ENCODE measurements at regions not wholly inside any gene's neighbourhood (a gene's known extent, or its start where the extent isn't known, plus 50 kb on each side); places are given as distances from the start of the nearest gene placed in this dataset.
"Not testable (repeated sequence)": the region's sequence is repeated elsewhere in the genome, so short reads cannot be mapped to it uniquely, and the experiment has no call there.

- DNase-seq (ENCODE audit: low spot score) = not testable (repeated sequence)
Observed at GRCh38 chr1:120665250-120665577, 58.5 kb upstream of the NBPF26 start.

- not testable (repeated sequence) for DNase-seq (ENCODE audit: low spot score)
Observed at GRCh38 chr1:120668187-120668586, 55.6 kb upstream of the NBPF26 start.

Measured in cerebellar cortex (tissue), 1 donor.